ENCODE measurements at regions not wholly inside any gene's neighbourhood (a gene's known extent, or its start where the extent isn't known, plus 50 kb on each side); places are given as distances from the start of the nearest gene placed in this dataset.

GRCh38 chr12:13702381-13702780, 279.0 kb downstream of the GRIN2B start:
- no peak overlapping the region for H3K4me3 ChIP-seq
- intact Hi-C loops (cut with micrococcal nuclease; ENCODE audit: unreplicated experiment) (no loop called here), in situ Hi-C loops (cut with MboI) (no loop called here)
- no peaks in the 10 kb centered on the region for H3K4me1 ChIP-seq (ENCODE audit: control insufficient read depth, insufficient read depth, low read length)
- H2AFZ ChIP-seq (ENCODE audit: control insufficient read depth, low read depth, low read length) = no peak overlapping the region
- no peak for DNase-seq (ENCODE audit: low read depth, low spot score)
- H3K79me2 ChIP-seq (ENCODE audit: control insufficient read depth, insufficient read depth, low read length) = no peaks in the 10 kb centered on the region
- H3K36me3 ChIP-seq (ENCODE audit: control insufficient read depth in 2 of 2, insufficient read depth in 2 of 2, low read length in 1 of 2) = no peaks in the 10 kb centered on the region
- no peak overlapping the region for H3K27ac ChIP-seq (ENCODE audit: control insufficient read depth, insufficient read depth)
- no peaks in the 10 kb centered on the region for H3K9me3 ChIP-seq (replicated peaks; ENCODE audit: control insufficient read depth, insufficient read depth, low read length)
- ChIA-PET RAD21 (ENCODE audit: unreplicated experiment) (no interaction called here), POLR2A (no interaction called here), CTCF (no interaction called here), SMC1A (ENCODE audit: uncharacterized antibody, unreplicated experiment) (no interaction called here)
- WGBS (ENCODE audit: insufficient coverage, insufficient replicate concordance, low lambda C conversion rate, missing lambda C conversion rate) = 46% methylated on average over 5 of the region's 5 CpGs
- H3K27me3 ChIP-seq (replicated peaks in 1 of 2; ENCODE audit: control insufficient read depth in 2 of 2, insufficient read depth in 2 of 2, low read length in 1 of 2) = no peaks in the 10 kb centered on the region; a peak in 1 of 4 replicates
- no TSS peak for BruUV-seq (replicated peaks)
- H4K20me1 ChIP-seq (ENCODE audit: control insufficient read depth, insufficient read depth) = no peaks in the 10 kb centered on the region
- FAIRE-seq = no peak
- no peak for TF ChIP-seq USF1 (IDR thresholded peaks at IDR 0.05; ENCODE audit: borderline replicate concordance, extremely low read length, insufficient read depth, low read depth, low read length)
- no peak for TF ChIP-seq POLR2AphosphoS5 (IDR thresholded peaks at IDR 0.05; ENCODE audit: low read length)
- no peak for TF ChIP-seq ATF7 (IDR thresholded peaks at IDR 0.05; ENCODE audit: low read depth)
- no peak for TF ChIP-seq RFX5 (IDR thresholded peaks at IDR 0.05; ENCODE audit: low read depth, low read length)
- no peak for TF ChIP-seq ZBTB40 (IDR thresholded peaks at IDR 0.05; ENCODE audit: borderline replicate concordance)
- TF ChIP-seq ZNF24 (IDR thresholded peaks at IDR 0.05) = no peak
- TF ChIP-seq MYB (IDR thresholded peaks at IDR 0.05; ENCODE audit: borderline replicate concordance, low read depth, low read length) = no peak
- no peak for TF ChIP-seq MTA2 (IDR thresholded peaks at IDR 0.05; ENCODE audit: low read depth)
- TF ChIP-seq SKIL (IDR thresholded peaks at IDR 0.05; ENCODE audit: low read depth, poor library complexity, severe bottlenecking) = no peak
- no peak for TF ChIP-seq PAX8 (IDR thresholded peaks at IDR 0.05)
- TF ChIP-seq TARDBP (IDR thresholded peaks at IDR 0.05; ENCODE audit: borderline replicate concordance) = no peak
- H3K9ac ChIP-seq (ENCODE audit: control insufficient read depth, insufficient read depth, low read length) = no peak overlapping the region
- no peak for ATAC-seq
- no peak overlapping the region for H3K4me2 ChIP-seq (ENCODE audit: control insufficient read depth, insufficient read depth)

Data from GM12878 (cell line).